GM23248 (cell line): ENCODE measurements at regions not wholly inside any gene's neighbourhood (a gene's known extent, or its start where the extent isn't known, plus 50 kb on each side); places are given as distances from the start of the nearest gene placed in this dataset.

Experiments used
- DNase-seq: peaks from one replicate; pipeline ENCODE4 v3.0.0-alpha.2; 2015
- H2AFZ ChIP-seq: fragments of 200-600 bp; sonication (generic); 2 replicates; pipeline ENCODE4 v1.6.1; 2016; ENCODE audit warnings: antibody characterized with exemption
- H3F3A ChIP-seq: fragments of 200-600 bp; sonication (generic); 2 replicates; pipeline ENCODE4 v1.6.1; 2016; ENCODE audit warnings: mild to moderate bottlenecking, antibody characterized with exemption, mixed run types; ENCODE audit not compliant: insufficient read depth
- H3K27ac ChIP-seq: fragments of 200-600 bp; sonication (generic); 2 replicates; pipeline ENCODE4 v1.5.1; 2016; ENCODE audit warnings: mild to moderate bottlenecking
- H3K27me3 ChIP-seq: fragments of 200-600 bp; sonication (generic); replicated peaks from 2 replicates; pipeline ENCODE4 v1.6.1; 2016; ENCODE audit warnings: mild to moderate bottlenecking; ENCODE audit not compliant: insufficient read depth
- H3K36me3 ChIP-seq: fragments of 200-600 bp; sonication (generic); 2 replicates; pipeline ENCODE4 v1.6.1; 2016; ENCODE audit warnings: low read depth, mild to moderate bottlenecking
- H3K4me1 ChIP-seq: fragments of 200-600 bp; sonication (generic); 2 replicates; pipeline ENCODE4 v1.6.1; 2016; ENCODE audit warnings: mild to moderate bottlenecking; ENCODE audit not compliant: insufficient read depth
- H3K4me2 ChIP-seq: fragments of 200-600 bp; sonication (generic); one replicate; pipeline ENCODE4 v1.6.1; 2016; ENCODE audit warnings: mild to moderate bottlenecking; ENCODE audit not compliant: unreplicated experiment
- H3K4me3 ChIP-seq: fragments of 200-600 bp; sonication (generic); 2 replicates; pipeline ENCODE4 v1.5.1; 2016; ENCODE audit warnings: mild to moderate bottlenecking
- H3K79me2 ChIP-seq: fragments of 200-600 bp; sonication (generic); 2 replicates; pipeline ENCODE4 v1.6.1; 2016; ENCODE audit warnings: mild to moderate bottlenecking; ENCODE audit not compliant: insufficient read depth
- H3K9ac ChIP-seq: fragments of 200-600 bp; sonication (generic); 2 replicates; pipeline ENCODE4 v1.6.1; 2016; ENCODE audit warnings: mild to moderate bottlenecking
- H3K9me2 ChIP-seq: fragments of 200-600 bp; sonication (generic); 2 replicates; pipeline ENCODE4 v1.6.1; 2016; ENCODE audit warnings: mixed run types, mild to moderate bottlenecking, moderate library complexity; ENCODE audit not compliant: insufficient read depth
- H3K9me3 ChIP-seq: fragments of 200-600 bp; sonication (generic); one replicate; pipeline ENCODE4 v1.6.1; 2017; ENCODE audit warnings: low read depth
- H4K20me1 ChIP-seq: fragments of 200-600 bp; sonication (generic); 2 replicates; pipeline ENCODE4 v1.6.0; 2016; ENCODE audit not compliant: insufficient read depth
- EZH2 ChIP-seq: fragments of 200-600 bp; sonication (generic); IDR thresholded peaks from 2 replicates; pipeline ENCODE4 v1.6.1; 2018; ENCODE audit warnings: antibody characterized with exemption, mild to moderate bottlenecking; ENCODE audit not compliant: insufficient read depth, poor library complexity, severe bottlenecking
- EZH2phosphoT487 ChIP-seq: fragments of 200-600 bp; sonication (generic); IDR thresholded peaks from 2 replicates; pipeline ENCODE4 v1.6.1; 2018; ENCODE audit warnings: antibody characterized with exemption, moderate library complexity, mild to moderate bottlenecking, low read depth; ENCODE audit not compliant: insufficient read depth
- WGBS, 2 experiments: methylation state at CpG; one replicate each; pipeline ENCODE4 v1.1.6; 2015 to 2017; ENCODE audit warnings: low lambda C conversion rate in 2 of 2, low coverage in 1 of 2; ENCODE audit errors: missing lambda C conversion rate in 2 of 2; 5-methylcytosine and 5-hydroxymethylcytosine counted together
- in situ Hi-C: fragments of 300-500 bp; cut with MboI; formaldehyde crosslinking; loops from 2 replicates; pipeline ENCODE4 v1.15.0; 2020

DNA sequence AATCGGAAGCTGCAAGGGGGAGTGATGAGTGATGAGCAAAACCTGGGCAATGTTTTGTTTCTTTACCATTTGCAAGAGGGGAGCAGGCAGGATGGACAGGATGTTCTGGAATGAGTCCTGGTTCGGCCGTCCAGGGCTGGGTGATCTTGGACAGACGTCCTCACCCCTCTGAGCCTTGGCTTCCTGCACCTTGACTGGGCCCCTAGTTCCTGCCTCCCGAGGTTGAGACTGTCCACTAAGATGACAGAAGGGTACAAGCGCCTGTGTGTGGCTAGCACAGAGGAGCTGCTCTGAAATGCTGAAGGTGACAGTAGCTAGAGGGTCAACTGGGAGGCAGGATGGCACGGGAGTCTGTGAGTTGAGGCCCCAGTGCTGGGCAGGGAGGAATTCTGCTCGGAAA lies 306.2 kb downstream of the MN1 start:
- Histone ChIP-seq H3K79me2 (no peaks in the 10 kb centered on the region), H4K20me1 (no peaks in the 10 kb centered on the region), H3K36me3 (no peaks in the 10 kb centered on the region), H3K27ac (no peak overlapping the region), H3K9me3 (no peaks in the 10 kb centered on the region), H3K9me2 (no peaks in the 10 kb centered on the region), H3K9ac (no peak overlapping the region), H3K27me3 (no peaks in the 10 kb centered on the region), H3F3A (no peaks in the 10 kb centered on the region), H3K4me1 (no peaks in the 10 kb centered on the region), H3K4me3 (no peak overlapping the region), H3K4me2 (no peak overlapping the region), H2AFZ (no peak overlapping the region)
- no peak for TF ChIP-seq EZH2
- TF ChIP-seq EZH2phosphoT487: no peak
- DNase-seq: no peak
- 92 to 94% methylated on average over 7 to 8 of the region's 8 CpGs for WGBS, 2 experiments
- in situ Hi-C loops: no loop called here

DNA sequence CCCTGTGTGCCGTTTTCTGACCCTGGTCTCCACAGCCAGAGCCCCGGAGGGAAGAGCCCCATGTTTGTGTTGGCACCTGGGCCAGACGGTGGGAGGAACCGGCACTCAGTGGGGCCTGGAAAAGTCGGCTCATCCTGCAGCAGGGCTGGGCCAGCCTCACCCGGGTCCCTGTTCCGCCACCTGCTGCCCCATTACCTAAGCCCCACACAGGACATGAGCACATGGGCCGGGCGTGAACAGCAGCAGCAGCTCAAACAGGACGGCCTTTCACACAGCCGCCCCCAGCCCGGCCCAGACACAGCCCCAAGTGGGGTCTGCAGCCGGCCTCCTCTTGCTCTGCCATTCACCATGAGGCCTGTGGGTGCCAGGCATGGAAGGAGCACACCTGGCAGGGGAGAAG lies 302.4 kb downstream of the MN1 start:
- WGBS, 2 experiments: 81 to 82% methylated on average over 12 to 13 of the region's 13 CpGs
- H3K4me1 ChIP-seq: no peaks in the 10 kb centered on the region
- H3K9ac ChIP-seq: no peak overlapping the region
- H3K4me3 ChIP-seq: no peak overlapping the region
- H3K27me3 ChIP-seq: no peaks in the 10 kb centered on the region
- H3K9me2 ChIP-seq: no peaks in the 10 kb centered on the region
- in situ Hi-C loops: no loop called here
- TF ChIP-seq EZH2phosphoT487: no peak
- TF ChIP-seq EZH2: no peak
- H2AFZ ChIP-seq: no peak overlapping the region
- H3K79me2 ChIP-seq: no peaks in the 10 kb centered on the region
- no peaks in the 10 kb centered on the region for H3K36me3 ChIP-seq
- DNase-seq: no peak
- no peaks in the 10 kb centered on the region for H3F3A ChIP-seq
- no peak overlapping the region for H3K4me2 ChIP-seq
- no peaks in the 10 kb centered on the region for H3K9me3 ChIP-seq
- H4K20me1 ChIP-seq: no peaks in the 10 kb centered on the region
- no peak overlapping the region for H3K27ac ChIP-seq

DNA sequence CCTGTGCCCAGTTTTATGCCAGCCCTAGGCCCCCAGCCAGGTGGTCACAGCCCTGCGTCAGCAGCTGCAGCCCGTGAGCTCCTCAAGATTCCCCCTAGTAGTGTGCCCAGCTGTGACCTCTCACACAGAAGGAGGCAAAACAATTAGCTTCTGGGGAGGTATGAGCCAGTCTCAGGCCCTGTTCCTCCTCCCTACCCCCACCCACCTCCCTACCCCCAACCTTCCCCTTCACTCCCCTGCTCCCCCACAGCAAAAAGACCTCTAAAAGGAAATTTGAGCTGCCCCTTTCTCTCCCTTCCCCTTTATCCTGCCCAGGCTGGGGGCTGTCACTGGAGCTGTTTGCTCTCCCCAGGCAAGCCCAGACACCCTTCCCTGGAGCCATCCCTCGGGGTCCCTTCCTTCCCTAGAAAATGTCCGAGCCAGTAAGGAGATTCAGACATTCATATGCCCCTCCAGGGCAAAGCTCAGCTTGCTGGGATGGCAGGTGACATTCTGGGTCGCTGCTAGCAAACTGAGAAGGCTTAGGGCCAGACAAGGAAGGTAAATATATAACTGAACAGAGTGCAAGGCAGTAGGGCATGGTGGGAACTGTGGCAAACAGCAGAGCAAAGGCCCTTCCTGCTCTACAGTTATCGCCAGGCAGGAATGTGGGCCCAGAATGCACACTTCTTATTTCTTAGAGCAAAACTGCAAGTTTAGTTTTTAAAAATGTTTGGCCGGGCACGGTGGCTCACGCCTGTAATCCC lies 300.2 kb downstream of the MN1 start:
- in situ Hi-C loops: no loop called here
- DNase-seq: no peak
- no peak for TF ChIP-seq EZH2
- no peak for TF ChIP-seq EZH2phosphoT487
- H3K9me3 ChIP-seq: no peaks in the 10 kb centered on the region
- no peaks in the 10 kb centered on the region for H3K9me2 ChIP-seq
- no peak overlapping the region for H2AFZ ChIP-seq
- H3K4me3 ChIP-seq: no peak overlapping the region
- no peaks in the 10 kb centered on the region for H3K27me3 ChIP-seq
- no peaks in the 10 kb centered on the region for H3K79me2 ChIP-seq
- H3K4me2 ChIP-seq: no peak overlapping the region
- 79 to 88% methylated on average over 8 to 9 of the region's 9 CpGs for WGBS, 2 experiments
- H3K4me1 ChIP-seq: no peaks in the 10 kb centered on the region
- H3K27ac ChIP-seq: no peak overlapping the region
- H3F3A ChIP-seq: no peaks in the 10 kb centered on the region
- no peak overlapping the region for H3K9ac ChIP-seq
- no peaks in the 10 kb centered on the region for H3K36me3 ChIP-seq
- no peaks in the 10 kb centered on the region for H4K20me1 ChIP-seq

DNA sequence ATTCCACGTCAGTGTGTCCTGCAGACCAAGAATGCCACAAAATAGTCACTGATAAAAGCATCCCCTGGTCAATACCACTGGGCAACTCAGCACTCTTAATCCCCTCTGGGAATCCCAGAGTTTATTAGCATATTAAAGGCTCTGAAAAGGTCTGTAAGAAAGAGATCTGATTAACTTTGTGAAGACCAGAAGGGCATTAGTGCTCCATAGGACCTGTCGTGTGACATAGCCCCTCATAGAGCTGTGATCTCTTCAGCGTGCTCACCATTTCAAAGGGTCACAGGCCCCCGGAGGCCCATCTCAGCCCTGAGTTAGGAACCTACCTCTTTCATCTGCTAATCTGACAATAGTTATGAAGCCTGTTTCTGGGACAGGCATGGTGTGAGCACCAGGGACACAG lies 299.2 kb downstream of the MN1 start:
- Histone ChIP-seq H3K9me3 (no peaks in the 10 kb centered on the region), H3K27ac (no peak overlapping the region), H3K36me3 (no peaks in the 10 kb centered on the region), H4K20me1 (no peaks in the 10 kb centered on the region), H3K9me2 (no peaks in the 10 kb centered on the region), H2AFZ (no peak overlapping the region), H3K4me3 (no peak overlapping the region), H3K79me2 (no peaks in the 10 kb centered on the region), H3F3A (0 out of 2 replicates have a peak, but pooled peaks cover under 1% of the 10 kb centered on the region), H3K4me1 (peaks cover 4% of the 10 kb centered on the region; the same call in 1 of the 2 replicates), H3K4me2 (no peak overlapping the region), H3K27me3 (no peaks in the 10 kb centered on the region), H3K9ac (no peak overlapping the region)
- no peak for DNase-seq
- in situ Hi-C loops: no loop called here
- 90 to 95% methylated on average over 4 of the region's 4 CpGs for WGBS, 2 experiments
- TF ChIP-seq EZH2: no peak
- no peak for TF ChIP-seq EZH2phosphoT487
